H1 (cell line): ENCODE measurements at regions not wholly inside any gene's neighbourhood (a gene's known extent, or its start where the extent isn't known, plus 50 kb on each side); places are given as distances from the start of the nearest gene placed in this dataset.

ENCODE experiments used
- CTCF ChIA-PET: fragments of 300-600 bp; sonication (Branson Sonifier 250); formaldehyde crosslinking; loops from one replicate; lab custom pipeline; 2021; ENCODE audit not compliant: partially characterized antibody; lab: Charles Lee
- POLR2A ChIA-PET: fragments of 300-600 bp; sonication (Branson Sonifier 250); formaldehyde crosslinking; loops from one replicate; lab custom pipeline; 2021; ENCODE audit warnings: inconsistent platforms; ENCODE audit not compliant: partially characterized antibody; lab: Charles Lee
- DNase-seq, 2 experiments: peaks; one replicate each; pipeline versions ENCODE4 v3.0.0 to v3.0.0-alpha.2; 2010 to 2022; ENCODE audit warnings: low spot score in 2 of 2, low read depth in 1 of 2, mixed read lengths in 1 of 2
- FAIRE-seq: peaks from 2 replicates; lab custom pipeline; 2011; peaks lifted over from hg19 to GRCh38; lab: Jason Lieb, UNC
- H2AFZ ChIP-seq: 2 replicates; pipeline ENCODE4 v1.8.1; 2012; ENCODE audit warnings: low read length, inconsistent platforms
- H2AK5ac ChIP-seq: 2 replicates; pipeline ENCODE4 v1.6.1; 2013; ENCODE audit warnings: low read depth, low read length
- H2BK120ac ChIP-seq: replicated peaks from 2 replicates; pipeline ENCODE3; 2013; ENCODE audit warnings: low read depth, low read length, inconsistent platforms
- H2BK12ac ChIP-seq: 2 replicates; pipeline ENCODE4 v1.6.1; 2013; ENCODE audit warnings: low read depth, low read length
- H2BK15ac ChIP-seq: 2 replicates; pipeline ENCODE4 v1.6.1; 2013; ENCODE audit warnings: low read length
- H2BK20ac ChIP-seq: 2 replicates; pipeline ENCODE4 v1.6.1; 2013; ENCODE audit warnings: low read length
- H2BK5ac ChIP-seq: 2 replicates; pipeline ENCODE4 v1.6.1; 2013; ENCODE audit warnings: low read depth, low read length
- H3K14ac ChIP-seq: 2 replicates; pipeline ENCODE4 v1.6.1; 2013; ENCODE audit warnings: inconsistent platforms; ENCODE audit not compliant: insufficient read length
- H3K18ac ChIP-seq: 2 replicates; pipeline ENCODE4 v1.6.1; 2013; ENCODE audit warnings: low read length; ENCODE audit errors: extremely low read depth
- H3K23ac ChIP-seq: 2 replicates; pipeline ENCODE4 v1.6.1; 2013; ENCODE audit warnings: inconsistent platforms; ENCODE audit not compliant: insufficient read length
- H3K23me2 ChIP-seq: 2 replicates; pipeline ENCODE4 v1.6.1; 2013; ENCODE audit warnings: low read depth, low read length
- H3K27ac ChIP-seq: 2 replicates; pipeline ENCODE4 v1.6.1; 2011; ENCODE audit warnings: low read depth, low read length, inconsistent platforms
- H3K27me3 ChIP-seq, 4 experiments: replicated peaks in 1 of 4; 1 replicate in 1 of 4; 2 replicates in 3 of 4; pipeline versions ENCODE4 v1.6.1 to v1.8.1; 2011 to 2013; ENCODE audit warnings: low read length in 3 of 4, mild to moderate bottlenecking in 3 of 4, inconsistent platforms in 2 of 4, mixed read lengths in 2 of 4, moderate library complexity in 1 of 4; ENCODE audit not compliant: control insufficient read depth in 3 of 4, insufficient read depth in 3 of 4; ENCODE audit errors: extremely low read depth in 1 of 4
- H3K36me3 ChIP-seq, 4 experiments: 2 replicates each; pipeline versions ENCODE4 v1.6.1 to v1.8.1; 2011 to 2013; ENCODE audit warnings: mild to moderate bottlenecking in 4 of 4, low read length in 3 of 4, moderate library complexity in 2 of 4, control low read depth in 1 of 4, inconsistent platforms in 1 of 4; ENCODE audit not compliant: insufficient read depth in 4 of 4, control insufficient read depth in 2 of 4
- H3K4ac ChIP-seq: replicated peaks from 2 replicates; pipeline ENCODE3; 2013; ENCODE audit warnings: low read length, low read depth, mixed read lengths, inconsistent platforms; ENCODE audit not compliant: insufficient read length
- H3K4me1 ChIP-seq, 4 experiments: replicated peaks in 1 of 4; 1 replicate in 1 of 4; 2 replicates in 3 of 4; pipeline versions ENCODE4 v1.6.1 to v1.8.1; 2011 to 2013; ENCODE audit warnings: low read length in 3 of 4, inconsistent platforms in 2 of 4, mixed read lengths in 1 of 4; ENCODE audit not compliant: insufficient read depth in 4 of 4, control insufficient read depth in 3 of 4
- H3K4me2 ChIP-seq, 2 experiments: 2 replicates each; pipeline versions ENCODE4 v1.6.1 to v1.8.1; 2011 to 2013; ENCODE audit warnings: low read depth in 2 of 2, low read length in 2 of 2, control low read depth in 1 of 2, inconsistent platforms in 1 of 2, mild to moderate bottlenecking in 1 of 2; ENCODE audit not compliant: insufficient read depth in 1 of 2
- H3K4me3 ChIP-seq, 4 experiments: fragments of 200-600, 300-600 bp in 1 of 4; sonication (generic), shearing (Covaris generic), sonication (Bioruptor Twin) in 1 of 4; 2 replicates each; pipeline versions ENCODE4 v1.5.1 to v1.8.1; 2011 to 2016; ENCODE audit warnings: low read length in 4 of 4, low read depth in 3 of 4, control low read depth in 2 of 4, inconsistent platforms in 2 of 4, mild to moderate bottlenecking in 2 of 4, mixed read lengths in 1 of 4, moderate library complexity in 1 of 4; ENCODE audit not compliant: insufficient read depth in 2 of 4; ENCODE audit errors: extremely low read depth in 1 of 4
- H3K56ac ChIP-seq: replicated peaks from 2 replicates; pipeline ENCODE3; 2013; ENCODE audit warnings: low read depth, mild to moderate bottlenecking, mixed read lengths, low read length, inconsistent platforms; ENCODE audit not compliant: insufficient read length
- H3K79me1 ChIP-seq: 2 replicates; pipeline ENCODE4 v1.6.1; 2013; ENCODE audit warnings: low read depth, low read length, control low read depth
- H3K79me2 ChIP-seq, 2 experiments: 2 replicates each; pipeline versions ENCODE4 v1.6.1 to v1.8.1; 2012 to 2013; ENCODE audit warnings: low read length in 2 of 2, mild to moderate bottlenecking in 2 of 2, inconsistent platforms in 1 of 2; ENCODE audit not compliant: insufficient read depth in 2 of 2, control insufficient read depth in 1 of 2
- H3K9ac ChIP-seq, 4 experiments: replicated peaks in 1 of 4; 1 replicate in 1 of 4; 2 replicates in 3 of 4; pipeline versions ENCODE4 v1.6.1 to v1.8.1; 2011 to 2013; ENCODE audit warnings: low read depth in 3 of 4, low read length in 3 of 4, control low read depth in 2 of 4, mild to moderate bottlenecking in 2 of 4, moderate library complexity in 2 of 4, inconsistent platforms in 1 of 4; ENCODE audit errors: extremely low read depth in 1 of 4
- H3K9me3 ChIP-seq, 2 experiments: 2 replicates each; pipeline versions ENCODE4 v1.6.1 to v1.8.1; 2012 to 2013; ENCODE audit warnings: mild to moderate bottlenecking in 2 of 2, moderate library complexity in 2 of 2, control low read depth in 1 of 2, inconsistent platforms in 1 of 2, low read depth in 1 of 2, low read length in 1 of 2, mixed read lengths in 1 of 2; ENCODE audit not compliant: insufficient read depth in 2 of 2
- H4K20me1 ChIP-seq, 2 experiments: replicated peaks in 1 of 2; 2 replicates each; pipeline versions ENCODE3 to v1.8.1; 2011 to 2013; ENCODE audit warnings: inconsistent platforms in 2 of 2, low read length in 2 of 2, mild to moderate bottlenecking in 1 of 2; ENCODE audit not compliant: insufficient read depth in 2 of 2, control insufficient read depth in 1 of 2
- H4K5ac ChIP-seq: 2 replicates; pipeline ENCODE4 v1.6.1; 2013; ENCODE audit warnings: low read length, low read depth, mixed read lengths, inconsistent platforms; ENCODE audit not compliant: insufficient read length
- H4K8ac ChIP-seq: 2 replicates; pipeline ENCODE4 v1.8.0; 2013; ENCODE audit warnings: mild to moderate bottlenecking, moderate library complexity, low read length, inconsistent platforms; ENCODE audit not compliant: insufficient read depth; ENCODE audit errors: extremely low read depth
- H4K91ac ChIP-seq: replicated peaks from 2 replicates; pipeline ENCODE3; 2013; ENCODE audit warnings: low read length, mixed read lengths, inconsistent platforms; ENCODE audit not compliant: insufficient read length
- CBX8 ChIP-seq: fragments of 300-800, 300-1000 bp; sonication (generic); IDR thresholded peaks from 2 replicates; pipeline ENCODE4 v1.7.1; 2016; ENCODE audit warnings: low read depth, low read length, borderline replicate concordance
- CREB1 ChIP-seq: IDR thresholded peaks from 2 replicates; pipeline ENCODE4 v1.6.1; 2012; ENCODE audit warnings: inconsistent platforms
- EGR1 ChIP-seq: IDR thresholded peaks from 2 replicates; pipeline ENCODE4 v1.6.1; 2011; ENCODE audit warnings: low read depth, low read length, borderline replicate concordance
- SP4 ChIP-seq: IDR thresholded peaks from 2 replicates; pipeline ENCODE4 v1.6.1; 2012; ENCODE audit warnings: low read length, inconsistent platforms
- TAF1 ChIP-seq: IDR thresholded peaks from 2 replicates; pipeline ENCODE4 v1.6.1; 2011; ENCODE audit warnings: mild to moderate bottlenecking, low read depth, low read length
- WGBS, 2 experiments: shearing (Covaris generic) in 1 of 2; methylation state at CpG; one replicate each; pipeline versions ENCODE4 v1.1.6 to v1.1.7; 2013 to 2015; ENCODE audit warnings: low lambda C conversion rate in 2 of 2, mixed read lengths in 2 of 2, inconsistent platforms in 1 of 2, low coverage in 1 of 2, missing lambda C conversion rate in 1 of 2; ENCODE audit not compliant: insufficient replicate concordance in 2 of 2, insufficient coverage in 1 of 2, insufficient read length in 1 of 2; ENCODE audit errors: extremely low coverage in 1 of 2, missing lambda C conversion rate in 1 of 2; 5-methylcytosine and 5-hydroxymethylcytosine counted together

- Histone ChIP-seq H3K27me3 (no peaks in the 10 kb centered on the region), H3K9me3 (no peaks in the 10 kb centered on the region), H3K4ac (no peak overlapping the region), H3K23me2 (no peaks in the 10 kb centered on the region), H3K36me3 (no peaks in the 10 kb centered on the region), H3K27ac (no peak overlapping the region), H2BK120ac (no peak overlapping the region), H2BK5ac (no peak overlapping the region), H3K79me1 (no peaks in the 10 kb centered on the region), H2BK12ac (no peak overlapping the region), H3K56ac (no peak overlapping the region), H2AK5ac (no peak overlapping the region), H3K18ac (no peak overlapping the region), H3K23ac (no peak overlapping the region), H2BK15ac (no peak overlapping the region), H4K91ac (no peak overlapping the region), H4K20me1 (no peaks in the 10 kb centered on the region), H4K8ac (no peak overlapping the region), H4K5ac (no peak overlapping the region), H3K4me1 (no peaks in the 10 kb centered on the region), H2AFZ (no peak overlapping the region), H3K4me2 (no peak overlapping the region), H3K79me2 (no peaks in the 10 kb centered on the region), H3K9ac (no peak overlapping the region), H3K4me3 (no peak overlapping the region), H2BK20ac (no peak overlapping the region), H3K14ac (no peak overlapping the region)
- ChIA-PET CTCF (no interaction called here), POLR2A (no interaction called here)
- FAIRE-seq, result no peak
- no peak for DNase-seq
- WGBS, 2 experiments, result 88% methylated on average over 2 of the region's 2 CpGs; no CpG with 5 or more reads in 1 of the 2 experiments
- TF ChIP-seq EGR1 (no peak), CREB1 (no peak), TAF1 (no peak), SP4 (no peak), CBX8 (no peak)
Measured at GRCh38 chr2:52193804-52194203, 1161.9 kb upstream of the NRXN1 start.
